Activated T-helper 1 cell treated with Interleukin-2 at 50 U/mL for 16 hours (primary cell): ENCODE measurements at regions not wholly inside any gene's neighbourhood (a gene's known extent, or its start where the extent isn't known, plus 50 kb on each side); places are given as distances from the start of the nearest gene placed in this dataset.
"Not testable (repeated sequence)": the region's sequence is repeated elsewhere in the genome, so short reads cannot be mapped to it uniquely, and the experiment has no call there.

ENCODE experiments used
- DNase-seq: peaks from one replicate; pipeline ENCODE4 v3.0.0-alpha.2; 2020; ENCODE audit warnings: low read depth

DNA sequence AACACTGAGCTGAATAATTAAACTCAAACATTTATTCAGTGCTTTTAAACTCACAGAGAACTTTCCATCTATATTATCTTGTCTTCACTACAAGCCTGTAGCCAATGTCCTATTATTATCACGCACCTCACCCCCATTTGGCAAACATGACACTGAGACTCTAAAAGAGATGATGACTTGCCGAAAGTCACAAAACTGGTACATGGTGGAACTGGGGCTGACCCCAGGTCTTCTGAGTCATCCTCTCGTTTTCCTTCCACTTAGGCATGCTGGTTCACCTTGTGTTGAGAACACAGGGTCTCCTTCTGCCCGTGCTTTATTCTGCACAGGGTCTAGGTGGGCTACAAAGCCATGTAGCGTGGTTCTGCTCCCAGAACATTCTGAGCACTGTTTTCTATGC lies 230.0 kb upstream of the MGAT5 start:
- no peak for DNase-seq

DNA sequence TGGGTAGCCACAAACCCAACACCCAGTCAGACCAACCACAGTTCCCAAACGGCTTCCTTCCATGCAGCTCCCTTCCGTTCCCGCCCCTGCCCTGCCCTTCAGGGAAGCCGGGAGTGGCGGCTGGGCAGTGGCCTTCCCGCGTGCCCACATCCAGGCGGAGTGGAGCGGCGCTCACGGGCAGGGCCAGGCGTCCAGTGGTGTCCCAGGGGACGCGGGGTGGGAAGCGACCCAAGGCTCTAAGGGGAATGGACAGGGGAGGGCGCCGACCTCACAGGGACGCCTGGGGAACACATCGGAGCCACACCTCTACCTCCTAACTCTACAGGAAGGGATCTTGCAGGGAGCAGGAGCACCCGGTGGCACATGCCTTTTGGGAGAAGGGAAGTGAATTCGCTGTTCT lies 225.9 kb upstream of the MGAT5 start:
- DNase-seq = no peak

DNA sequence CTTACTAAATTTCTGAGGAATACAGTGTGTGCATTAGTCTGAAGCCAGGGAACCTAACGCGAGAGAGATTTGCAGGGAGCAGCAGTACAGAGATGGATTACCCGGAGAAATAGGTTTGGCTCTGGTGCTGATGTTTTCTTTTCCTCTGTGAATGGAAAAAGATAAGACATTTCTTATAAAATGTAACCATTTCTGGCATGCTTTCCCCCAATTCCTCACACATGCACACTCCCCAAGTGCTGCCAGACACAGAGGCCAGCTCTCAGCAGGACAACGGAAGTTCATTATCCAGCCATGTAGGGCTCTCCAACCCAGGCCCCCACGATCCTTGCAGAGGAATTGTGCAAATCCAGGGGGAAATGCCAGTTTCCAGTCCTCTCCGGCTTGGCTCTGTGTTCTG lies 224.5 kb upstream of the MGAT5 start:
- no peak for DNase-seq

DNA sequence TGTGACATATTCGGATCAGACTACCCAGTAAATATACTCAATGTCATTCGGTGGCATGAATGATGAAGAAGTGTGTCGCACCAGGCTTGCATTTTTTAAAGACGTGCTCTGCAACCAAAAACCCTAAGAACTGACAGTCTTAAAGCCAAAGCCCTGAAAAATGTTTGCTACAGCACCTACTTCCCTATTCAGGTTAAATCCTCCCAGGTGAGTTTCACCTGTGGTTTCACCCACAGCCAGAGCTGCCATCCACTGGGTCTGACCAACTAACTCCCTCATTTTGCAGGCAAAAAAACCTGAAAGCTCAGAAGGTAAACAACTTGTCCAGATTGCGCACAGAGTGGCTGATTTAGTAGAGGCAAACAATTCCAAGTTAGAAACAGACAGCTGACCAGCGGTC lies 222.3 kb upstream of the MGAT5 start:
- DNase-seq = no peak

DNA sequence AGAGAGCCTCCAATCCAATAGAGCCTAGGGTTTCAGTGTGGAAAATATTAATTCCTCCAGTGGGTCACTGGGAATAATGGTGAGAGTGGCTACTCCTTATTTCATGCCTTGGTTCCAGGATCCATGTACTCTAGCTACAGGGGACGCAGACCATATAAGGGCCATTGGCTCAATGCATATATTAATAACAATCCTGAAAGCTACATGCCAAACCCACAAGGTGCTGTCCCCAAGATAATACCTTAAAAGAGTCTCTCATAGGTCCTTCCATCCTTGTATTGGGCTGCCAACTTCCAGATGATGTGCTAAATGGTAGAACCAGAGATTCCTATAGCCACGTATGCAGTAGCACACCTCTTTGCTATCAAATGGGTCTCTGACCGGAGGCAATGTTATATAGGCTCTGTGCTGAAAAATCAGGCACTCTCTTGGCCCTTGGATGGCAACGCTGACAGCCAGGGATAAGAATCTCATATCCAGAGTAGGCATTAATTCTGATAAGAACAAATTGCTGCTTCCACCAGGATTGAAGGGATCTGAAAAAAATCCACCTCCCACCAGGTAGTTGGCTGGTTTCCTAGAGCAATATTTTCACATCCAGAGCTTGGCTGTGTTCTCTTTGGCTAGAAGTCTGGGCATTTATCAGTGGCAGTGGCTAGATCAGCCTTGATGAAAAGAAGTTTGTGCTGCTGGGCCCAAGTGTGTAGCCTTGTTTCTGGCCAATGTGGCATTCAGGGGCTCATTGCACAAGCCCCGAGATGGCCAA lies 218.1 kb upstream of the MGAT5 start:
- DNase-seq = no peak

DNA sequence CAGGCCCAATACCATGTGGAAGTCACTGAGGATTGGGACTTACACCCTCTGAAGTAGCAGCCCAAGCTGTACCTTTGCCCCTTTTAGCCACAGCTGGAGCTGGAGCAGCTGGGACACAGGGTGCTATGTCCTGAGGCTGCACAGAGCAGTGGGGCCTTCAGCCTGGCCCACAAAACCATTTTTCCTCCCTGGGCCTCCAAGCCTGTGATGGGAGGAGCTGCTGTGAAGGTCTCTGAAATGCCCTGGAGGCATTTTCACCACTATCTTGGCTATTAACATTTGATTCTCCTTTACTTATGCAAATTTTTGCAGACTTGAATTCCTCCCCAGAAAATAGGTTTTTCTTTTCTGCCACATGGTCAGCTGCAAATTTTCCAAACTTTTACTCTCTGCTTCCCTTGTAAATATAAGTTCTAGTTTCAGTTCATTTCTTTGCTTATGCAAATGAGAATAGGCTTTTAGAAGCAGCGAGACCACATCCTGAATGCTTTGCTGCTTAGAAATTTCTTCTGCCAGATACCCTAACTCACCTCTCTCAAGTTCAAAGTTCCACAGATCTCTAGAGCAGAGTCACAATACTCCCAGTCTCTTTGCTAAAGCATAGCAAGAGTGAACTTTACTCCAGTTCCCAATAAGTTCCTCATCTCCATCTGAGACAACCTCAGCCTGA lies 213.8 kb upstream of the MGAT5 start:
- no peak for DNase-seq

DNA sequence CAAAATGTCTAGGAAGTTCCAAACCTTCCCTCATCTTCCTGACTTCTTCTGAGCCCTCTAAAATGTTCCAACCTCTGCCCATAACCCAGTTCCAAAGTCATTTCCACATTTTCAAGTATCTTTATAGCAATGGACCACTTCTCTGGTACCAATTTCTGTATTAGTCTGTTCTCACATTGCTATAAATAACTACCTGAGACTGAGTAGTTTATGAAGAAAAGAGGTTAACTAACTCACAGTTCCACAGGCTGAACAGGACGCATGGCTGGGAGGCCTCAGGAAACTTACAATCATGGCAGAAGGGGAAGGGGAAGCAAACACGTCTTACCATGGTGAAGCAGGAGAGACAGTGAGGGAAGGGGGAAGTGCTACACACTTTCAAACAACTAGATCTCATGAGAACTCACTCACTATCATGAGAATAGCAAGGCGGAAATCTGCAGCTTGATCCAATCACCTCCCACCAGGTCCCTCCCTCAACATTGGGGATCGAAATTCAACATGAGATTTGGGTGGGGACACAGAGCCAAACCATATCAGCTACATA lies 213.2 kb upstream of the MGAT5 start:
- DNase-seq = not testable (repeated sequence)

DNA sequence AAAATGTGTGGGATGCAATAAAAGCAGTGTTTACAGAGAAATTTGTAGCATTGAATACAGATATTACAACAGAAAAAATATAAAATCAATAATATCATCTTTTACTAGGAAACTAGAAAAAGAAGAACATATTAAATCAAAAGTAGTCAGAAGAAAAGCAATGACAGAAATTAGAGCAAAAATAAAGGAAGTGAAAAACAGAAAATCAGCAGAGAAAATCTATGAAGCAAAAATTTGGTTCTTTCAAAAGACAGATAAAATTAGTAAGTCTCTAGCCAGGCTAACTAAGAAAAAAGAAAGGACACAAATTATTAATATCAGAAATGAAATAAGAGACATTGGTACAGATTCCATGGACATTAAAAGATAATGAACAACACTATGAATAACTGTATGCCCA lies 212.0 kb upstream of the MGAT5 start:
- no peak for DNase-seq

DNA sequence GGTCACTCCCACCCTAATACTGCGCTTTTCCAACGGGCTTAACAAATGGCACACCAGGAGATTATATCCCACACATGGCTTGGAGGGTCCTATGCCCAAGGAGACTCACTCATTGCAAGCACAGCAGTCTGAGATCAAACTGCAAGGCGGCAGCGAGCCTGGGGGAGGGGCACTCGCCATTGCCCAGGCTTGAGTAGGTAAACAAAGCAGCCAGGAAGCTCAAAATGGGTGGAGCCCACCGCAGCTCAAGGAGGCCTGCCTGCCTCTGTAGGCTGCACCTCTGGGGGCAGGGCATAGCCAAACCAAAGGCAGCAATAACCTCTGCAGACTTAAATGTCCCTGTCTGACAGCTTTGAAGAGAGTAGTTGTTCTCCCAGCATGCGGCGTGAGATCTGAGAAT lies 210.8 kb upstream of the MGAT5 start:
- not testable (repeated sequence) for DNase-seq

DNA sequence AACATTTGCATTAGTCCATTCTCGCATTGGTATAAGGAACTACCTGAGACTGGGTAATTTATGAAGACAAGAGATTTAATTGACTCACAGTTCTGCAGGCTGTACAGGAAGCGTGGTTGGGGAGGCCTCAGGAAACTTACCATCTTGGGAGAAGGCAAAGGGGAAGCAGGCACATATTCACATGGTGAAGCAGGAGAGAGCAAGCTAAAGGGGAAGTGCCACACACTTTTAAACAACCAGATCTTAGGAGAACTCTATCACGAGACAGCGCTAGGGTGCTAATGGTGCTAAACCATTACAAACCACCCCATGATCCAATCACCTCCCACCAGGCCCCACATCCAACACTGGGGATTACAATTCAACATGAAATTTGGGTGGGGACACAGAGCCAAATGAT lies 201.7 kb upstream of the MGAT5 start:
- DNase-seq = no peak

DNA sequence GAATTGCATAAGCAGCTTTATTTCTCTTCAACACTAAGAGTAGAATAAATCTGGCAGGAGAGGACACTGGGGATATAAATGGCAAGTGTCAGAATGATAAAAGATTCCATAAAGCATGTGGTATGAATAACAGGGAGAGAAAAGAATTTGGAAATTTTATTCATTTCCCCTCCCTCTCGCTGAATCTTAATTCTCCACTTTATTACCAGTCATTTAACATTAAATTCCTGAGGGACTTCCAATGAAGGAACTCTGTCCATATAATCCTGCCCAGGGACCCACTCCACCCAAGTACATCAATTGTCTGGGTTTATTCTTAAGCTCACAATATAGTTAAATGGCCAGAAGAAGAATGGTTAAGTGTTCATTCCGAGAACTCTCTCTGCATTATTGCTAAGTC lies 197.7 kb upstream of the MGAT5 start:
- no peak for DNase-seq

DNA sequence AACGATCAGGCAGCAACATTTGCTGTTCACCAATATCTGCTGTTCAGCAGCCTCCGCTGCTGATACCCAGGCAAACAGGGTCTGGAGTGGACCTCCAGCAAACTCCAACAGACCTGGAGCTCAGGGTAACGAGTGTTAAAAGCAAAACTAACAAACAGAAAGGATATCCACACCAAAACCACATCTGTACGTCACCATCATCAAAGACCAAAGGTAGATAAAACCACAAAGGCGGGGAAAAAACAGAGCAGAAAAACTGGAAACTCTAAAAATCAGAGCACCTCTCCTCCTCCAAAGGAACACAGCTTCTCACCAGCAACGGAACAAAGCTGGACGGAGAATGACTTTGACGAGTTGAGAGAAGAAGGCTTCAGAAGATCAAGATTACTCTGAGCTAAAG lies 192.8 kb upstream of the MGAT5 start:
- DNase-seq = not testable (repeated sequence)

DNA sequence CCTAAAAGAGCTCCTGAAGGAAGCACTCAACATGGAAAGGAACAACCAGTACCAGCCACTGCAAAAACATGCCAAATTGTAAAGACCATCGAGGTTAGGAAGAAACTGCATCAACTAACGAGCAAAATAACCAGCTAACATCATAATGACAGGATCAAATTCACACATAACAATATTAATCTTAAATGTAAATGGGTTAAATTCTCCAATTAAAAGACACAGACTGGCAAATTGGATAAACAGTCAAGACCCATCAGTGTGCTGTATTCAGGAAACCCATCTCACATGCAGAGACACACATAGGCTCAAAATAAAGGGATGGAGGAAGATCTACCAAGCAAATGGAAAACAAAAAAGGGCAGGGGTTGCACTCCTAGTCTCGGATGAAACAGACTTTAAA lies 191.6 kb upstream of the MGAT5 start:
- not testable (repeated sequence) for DNase-seq

DNA sequence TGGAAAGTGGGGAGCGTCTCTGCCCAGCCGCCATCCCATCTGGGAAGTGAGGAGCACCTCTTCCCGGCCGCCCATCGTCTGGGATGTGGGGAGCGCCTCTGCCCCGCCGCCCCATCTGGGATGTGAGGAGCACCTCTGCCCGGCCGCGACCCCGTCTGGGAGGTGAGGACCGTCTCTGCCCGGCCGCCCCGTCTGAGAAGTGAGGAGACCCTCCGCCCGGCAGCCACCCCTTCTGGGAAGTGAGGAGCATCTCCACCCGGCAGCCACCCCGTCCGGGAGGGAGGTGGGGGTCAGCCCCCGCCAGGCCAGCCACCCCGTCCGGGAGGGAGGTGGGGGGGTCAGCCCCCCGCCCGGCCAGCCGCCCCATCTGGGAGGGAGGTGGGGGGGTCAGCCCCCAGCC lies 190.0 kb upstream of the MGAT5 start:
- DNase-seq = not testable (repeated sequence)

DNA sequence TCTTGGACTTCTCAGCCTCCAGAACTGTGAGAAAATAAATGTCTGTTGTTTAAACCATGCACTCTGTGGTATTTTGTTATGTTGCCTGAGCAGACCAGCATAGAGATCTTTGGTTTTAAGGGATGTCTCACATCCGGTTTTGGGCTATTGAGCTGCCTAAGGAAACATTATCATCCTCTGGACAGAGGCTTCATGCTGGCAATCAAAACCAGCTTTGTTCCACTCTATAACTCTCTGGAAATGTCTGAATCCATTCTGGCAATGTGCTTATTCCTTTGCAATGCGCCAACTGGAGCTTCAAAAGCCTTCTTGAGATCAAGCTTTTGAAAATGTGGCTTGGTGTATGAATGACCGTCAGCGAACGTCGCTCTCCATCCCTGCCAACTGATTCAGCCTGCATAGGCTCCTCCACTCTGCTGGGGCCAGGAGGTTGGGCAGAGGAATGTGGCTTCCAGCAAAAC lies 183.6 kb upstream of the MGAT5 start:
- no peak for DNase-seq

DNA sequence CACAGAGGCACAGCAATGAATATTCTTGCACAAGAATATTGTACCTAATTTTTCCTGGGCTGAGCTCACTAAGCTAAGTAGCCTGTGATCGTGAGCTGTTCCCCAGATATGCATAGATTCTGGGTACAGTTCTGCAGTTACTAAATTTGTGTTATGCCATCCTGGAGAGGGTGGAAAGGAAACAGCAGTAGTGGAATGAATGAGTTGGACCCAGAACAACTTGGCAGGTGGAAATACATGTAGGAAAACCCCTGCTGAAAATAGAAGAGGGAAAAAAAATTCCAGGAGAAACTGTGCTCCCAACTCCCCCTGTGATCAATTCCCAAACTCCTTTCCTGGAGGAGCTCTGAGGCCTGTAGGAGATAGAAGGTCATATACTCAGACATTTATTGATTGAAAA lies 181.5 kb upstream of the MGAT5 start:
- DNase-seq = no peak

DNA sequence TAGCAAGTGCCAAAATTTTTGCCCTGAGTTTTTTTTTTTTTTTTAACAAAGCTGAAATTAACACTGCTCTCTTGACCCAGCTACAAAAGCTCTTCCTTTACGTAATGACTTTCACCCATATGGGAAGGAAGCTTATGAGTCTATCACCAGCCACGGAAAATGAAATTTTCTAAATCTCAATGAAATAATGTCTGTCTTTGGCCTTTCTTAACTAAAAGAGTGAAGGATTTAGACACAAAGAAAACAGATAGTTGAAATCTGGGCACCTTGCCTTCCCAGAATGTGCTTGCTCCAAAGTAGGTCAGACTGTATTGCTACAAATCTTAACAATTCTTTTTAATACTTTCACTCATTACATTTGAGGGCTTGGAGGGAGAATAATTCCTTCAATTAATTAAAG lies 180.8 kb upstream of the MGAT5 start:
- DNase-seq = no peak

DNA sequence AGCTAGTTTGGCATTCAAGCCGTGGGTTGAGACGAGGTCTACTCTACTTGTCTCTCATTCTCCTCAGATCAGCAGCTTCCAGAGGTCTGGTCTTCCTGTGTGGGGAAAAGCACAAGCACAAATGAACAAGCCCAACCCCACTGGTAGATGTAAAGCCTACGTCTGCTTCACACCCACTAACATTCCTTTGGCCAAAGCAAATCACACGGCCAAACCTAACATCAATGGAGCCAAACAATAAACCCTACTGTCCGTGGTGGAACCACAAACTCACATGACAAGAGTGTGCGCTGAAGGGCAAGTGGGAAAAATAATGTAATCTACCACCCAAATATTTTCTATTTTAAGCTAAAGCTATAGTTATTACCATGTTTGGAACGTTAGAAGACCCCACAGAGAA lies 179.3 kb upstream of the MGAT5 start:
- DNase-seq = no peak

DNA sequence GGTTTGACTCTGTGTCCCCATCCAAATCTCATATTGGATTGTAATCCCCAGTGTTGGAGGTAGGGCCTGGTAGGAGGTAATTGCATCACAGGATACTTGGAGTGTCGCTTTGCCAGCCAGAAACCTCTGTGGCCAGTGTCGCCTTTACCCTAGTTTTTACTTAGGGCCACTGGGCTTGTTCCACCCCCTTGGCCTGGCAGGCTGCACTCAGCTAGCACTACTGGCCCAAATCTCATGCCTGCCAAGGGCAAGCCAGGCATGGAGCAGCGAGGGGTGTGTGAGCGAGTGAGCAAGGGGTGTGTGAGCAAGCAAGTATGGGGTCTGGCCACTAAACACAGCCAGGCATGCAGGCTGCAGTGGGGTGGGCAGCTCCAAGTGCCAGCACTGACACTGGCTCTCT lies 178.7 kb upstream of the MGAT5 start:
- DNase-seq = no peak

DNA sequence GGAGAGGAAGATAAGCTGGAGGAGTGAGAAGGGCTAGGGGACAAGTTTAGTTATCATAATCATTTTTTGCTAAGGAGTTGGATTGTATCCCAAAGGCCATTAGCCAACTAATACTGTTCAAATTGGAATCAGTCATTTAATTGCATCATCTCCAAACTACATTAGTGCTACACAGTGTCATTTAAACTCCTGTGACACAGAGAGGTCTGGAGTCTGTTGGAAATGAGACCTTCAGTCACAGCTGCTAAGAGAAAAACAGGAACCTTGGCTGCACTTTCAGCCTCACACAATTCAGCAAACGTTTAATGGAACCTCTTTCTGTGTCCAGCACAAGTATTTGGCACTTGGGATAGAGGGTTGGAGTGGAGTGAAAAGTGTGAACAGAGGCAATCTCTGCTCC lies 175.5 kb upstream of the MGAT5 start:
- no peak for DNase-seq

DNA sequence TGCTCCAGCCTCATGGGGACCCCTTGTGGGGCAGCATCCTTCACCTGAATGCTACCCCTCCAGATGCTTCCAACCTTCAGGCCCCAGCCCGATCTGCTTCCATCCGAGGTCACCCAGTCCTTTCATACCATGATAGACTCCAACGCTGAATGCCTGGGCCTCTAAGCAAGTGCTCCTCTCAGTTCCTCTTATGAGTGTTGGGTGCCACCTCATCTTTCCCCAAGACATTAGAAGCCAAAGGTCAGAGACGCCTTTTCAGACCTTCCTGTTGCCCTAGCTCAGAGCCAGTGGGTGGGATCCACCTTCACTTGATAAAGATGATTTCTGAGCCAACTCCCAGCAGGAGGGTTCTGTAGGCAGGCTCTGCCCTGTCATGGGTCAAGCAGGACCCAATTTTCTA lies 174.5 kb upstream of the MGAT5 start:
- no peak for DNase-seq

DNA sequence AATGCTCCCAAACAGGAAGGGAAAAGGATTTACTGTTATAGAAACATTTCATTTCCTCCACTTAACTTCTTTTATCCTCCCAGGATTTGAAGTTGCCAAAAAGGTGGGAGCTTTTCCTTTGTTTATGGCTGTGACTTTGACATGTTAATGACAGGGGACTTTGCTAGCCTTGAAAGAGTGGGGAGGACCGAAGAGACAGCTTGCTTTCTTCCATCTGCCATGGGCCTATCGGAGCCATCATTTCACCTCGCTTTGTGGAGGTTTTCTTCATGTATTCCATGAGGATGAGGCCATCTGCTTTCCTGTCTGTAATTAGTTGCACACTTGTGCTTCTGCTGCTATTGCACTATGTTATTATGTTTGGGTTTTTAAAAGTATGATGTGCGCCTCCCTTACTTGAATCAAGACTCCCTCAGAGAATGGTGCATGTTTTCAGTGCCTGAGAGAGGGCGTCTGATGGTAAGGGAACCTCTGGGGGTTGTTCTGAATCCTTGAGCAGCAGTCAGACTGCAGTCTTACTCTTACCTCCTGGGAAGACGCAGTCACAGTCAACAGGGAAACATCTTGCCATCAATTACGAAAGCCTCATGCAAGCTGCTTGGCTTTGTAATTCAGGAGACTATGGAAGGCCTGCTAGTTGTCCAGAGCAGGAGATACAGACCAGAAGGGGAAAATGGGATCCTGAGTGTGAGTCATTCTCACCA lies 173.3 kb upstream of the MGAT5 start:
- DNase-seq = no peak
